Psoas muscle (tissue), 7 donors: ENCODE measurements at regions not wholly inside any gene's neighbourhood (a gene's known extent, or its start where the extent isn't known, plus 50 kb on each side); places are given as distances from the start of the nearest gene placed in this dataset.

ENCODE experiments used
- ATAC-seq, 4 donors: fragments of 200-7000 bp; cut with Tn5 transposase; one replicate each; pipeline ENCODE4 v1.9.1; 2020; ENCODE audit warnings: moderate library complexity in 3 of 4, mild to moderate bottlenecking in 2 of 4
- DNase-seq, 2 donors: peaks; one replicate each; pipeline ENCODE4 v3.0.0-alpha.2; 2020
- H3K27ac ChIP-seq: fragments of 200-600 bp; one replicate; pipeline ENCODE4 v1.8.0; 2022
- H3K27me3 ChIP-seq, 3 donors: fragments of 200-600 bp in 1 of 3; one replicate each; pipeline versions ENCODE4 v1.6.1 to v1.8.0; 2013 to 2022; ENCODE audit warnings: low read length in 2 of 3, mild to moderate bottlenecking in 2 of 3, moderate library complexity in 1 of 3; ENCODE audit not compliant: insufficient read depth in 3 of 3
- H3K36me3 ChIP-seq, 2 donors: fragments of 200-600 bp in 1 of 2; one replicate each; pipeline versions ENCODE4 v1.6.1 to v1.8.0; 2013 to 2022; ENCODE audit warnings: low read depth in 1 of 2, mild to moderate bottlenecking in 1 of 2, moderate library complexity in 1 of 2; ENCODE audit not compliant: insufficient read depth in 1 of 2
- H3K4me1 ChIP-seq: fragments of 200-600 bp; one replicate; pipeline ENCODE4 v1.8.0; 2022
- H3K4me3 ChIP-seq: fragments of 200-600 bp; one replicate; pipeline ENCODE4 v1.8.0; 2022; ENCODE audit warnings: mild to moderate bottlenecking
- H3K9me3 ChIP-seq: fragments of 200-600 bp; one replicate; pipeline ENCODE4 v1.8.0; 2022
- WGBS, 3 donors: extraction: QIAGEN DNeasy Blood & Tissue Kit; methylation state at CpG; one replicate each; pipeline versions ENCODE4 v1.1.6 to v1.1.7; 2013; 5-methylcytosine and 5-hydroxymethylcytosine counted together
- intact Hi-C, 2 donors: fragments of 100-400 bp; cut with DNase I; formaldehyde crosslinking; loops; one replicate each; pipeline versions ENCODE4 v1.11.0 to v1.14.2; 2022
- TF ChIP-seq, protein P1 (sequence below): fragments of 200-600 bp; IDR thresholded peaks from one replicate; pipeline ENCODE4 v1.8.0; 2022; ENCODE audit warnings: antibody characterized with exemption
- donor health status: healthy with polysubstance abuse.
- donor health status: DM: no; HTN: no; CAD: no; lungs with moderate emphysema.
- donor health status: Bipolar disorder and iron deficiency.
- donor health status: healthy.
- donor health status: DM: yes; HTN: yes; CAD: no.
- donor health status: DM: no; HTN: no; CAD: no.
- donor health status: DM: yes; HTN: yes; CAD: no.

DNA sequence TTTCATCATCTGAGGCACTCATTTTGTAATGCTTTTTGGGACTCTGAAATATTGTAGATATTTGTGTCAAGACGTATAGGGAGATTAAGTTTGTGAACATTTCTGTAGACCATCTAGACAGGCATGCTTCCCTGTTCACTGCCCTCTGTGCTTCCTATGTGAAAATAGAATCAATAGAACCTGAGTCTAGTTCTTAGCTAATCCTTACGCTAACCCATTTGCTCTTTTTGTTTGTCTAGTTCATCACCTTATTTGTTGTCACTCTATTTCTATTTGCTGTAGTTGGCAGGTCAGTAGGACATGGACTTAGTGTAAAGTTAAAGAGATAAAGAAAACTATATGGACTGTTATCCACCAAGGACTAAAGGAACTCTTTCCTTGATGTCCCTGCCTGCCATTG lies 1755.2 kb downstream of the C4orf33 start:
- H3K36me3 ChIP-seq, result no peaks in the 10 kb centered on the region
- TF ChIP-seq, protein P1, sequence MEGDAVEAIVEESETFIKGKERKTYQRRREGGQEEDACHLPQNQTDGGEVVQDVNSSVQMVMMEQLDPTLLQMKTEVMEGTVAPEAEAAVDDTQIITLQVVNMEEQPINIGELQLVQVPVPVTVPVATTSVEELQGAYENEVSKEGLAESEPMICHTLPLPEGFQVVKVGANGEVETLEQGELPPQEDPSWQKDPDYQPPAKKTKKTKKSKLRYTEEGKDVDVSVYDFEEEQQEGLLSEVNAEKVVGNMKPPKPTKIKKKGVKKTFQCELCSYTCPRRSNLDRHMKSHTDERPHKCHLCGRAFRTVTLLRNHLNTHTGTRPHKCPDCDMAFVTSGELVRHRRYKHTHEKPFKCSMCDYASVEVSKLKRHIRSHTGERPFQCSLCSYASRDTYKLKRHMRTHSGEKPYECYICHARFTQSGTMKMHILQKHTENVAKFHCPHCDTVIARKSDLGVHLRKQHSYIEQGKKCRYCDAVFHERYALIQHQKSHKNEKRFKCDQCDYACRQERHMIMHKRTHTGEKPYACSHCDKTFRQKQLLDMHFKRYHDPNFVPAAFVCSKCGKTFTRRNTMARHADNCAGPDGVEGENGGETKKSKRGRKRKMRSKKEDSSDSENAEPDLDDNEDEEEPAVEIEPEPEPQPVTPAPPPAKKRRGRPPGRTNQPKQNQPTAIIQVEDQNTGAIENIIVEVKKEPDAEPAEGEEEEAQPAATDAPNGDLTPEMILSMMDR, result no peak
- intact Hi-C loops, result no loop called here
- no peak overlapping the region for H3K27ac ChIP-seq
- H3K4me3 ChIP-seq, result no peak overlapping the region
- WGBS, 3 donors, result 85 to 92% (median 86%) methylated on average over 2 of the region's 2 CpGs
- H3K9me3 ChIP-seq, result no peaks in the 10 kb centered on the region
- H3K27me3 ChIP-seq, result no peaks in the 10 kb centered on the region
- ATAC-seq, result no peak
- no peaks in the 10 kb centered on the region for H3K4me1 ChIP-seq
- DNase-seq, result no peak

DNA sequence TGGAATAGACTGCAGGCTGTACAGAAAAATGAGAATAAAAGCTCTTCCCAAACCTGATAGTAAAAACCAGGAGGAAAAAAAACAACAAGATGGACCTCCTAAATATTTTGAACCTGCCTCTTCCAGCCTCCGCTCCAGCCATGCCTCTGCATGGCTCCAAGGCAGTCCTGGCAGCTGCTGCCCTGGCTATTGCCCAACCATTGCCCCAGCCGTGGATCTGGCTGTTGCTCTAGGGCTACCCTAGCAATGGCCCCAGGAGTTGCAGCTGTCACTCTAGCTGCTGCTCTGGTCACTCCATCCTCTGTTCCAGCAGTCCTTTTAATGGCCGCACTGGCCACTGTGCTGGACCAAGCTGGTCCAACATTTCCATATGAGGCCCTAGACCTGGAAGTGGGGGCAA lies 1756.0 kb downstream of the C4orf33 start:
- intact Hi-C loops, result no loop called here
- no peaks in the 10 kb centered on the region for H3K36me3 ChIP-seq
- H3K27ac ChIP-seq, result no peak overlapping the region
- no peaks in the 10 kb centered on the region for H3K9me3 ChIP-seq
- ATAC-seq (no peak), DNase-seq (no peak)
- 54 to 67% (median 65%) methylated on average over 3 of the region's 3 CpGs for WGBS, 3 donors
- TF ChIP-seq, protein P1, result no peak
- H3K4me3 ChIP-seq, result no peak overlapping the region
- no peaks in the 10 kb centered on the region for H3K4me1 ChIP-seq
- no peaks in the 10 kb centered on the region for H3K27me3 ChIP-seq

DNA sequence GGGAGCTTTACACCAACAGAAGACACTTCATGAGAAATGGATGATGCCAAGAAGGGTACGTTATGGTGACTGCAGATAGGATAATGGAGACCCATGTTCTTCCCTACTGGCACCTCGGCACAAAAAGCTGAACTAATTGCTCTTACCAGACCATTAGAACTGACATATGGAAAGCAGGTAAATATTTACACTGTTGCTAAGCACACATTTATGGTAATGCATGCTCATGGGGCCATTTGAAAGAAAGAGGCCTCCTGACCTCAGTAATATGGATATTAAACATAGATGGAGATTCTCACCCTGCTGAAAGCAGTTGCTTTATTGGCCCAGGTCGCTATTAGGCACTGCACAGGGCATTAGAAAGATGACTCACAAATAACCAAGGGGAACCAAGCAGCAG lies 1759.6 kb downstream of the C4orf33 start:
- Histone ChIP-seq H3K36me3 (no peaks in the 10 kb centered on the region), H3K27me3 (no peaks in the 10 kb centered on the region), H3K4me1 (no peaks in the 10 kb centered on the region), H3K9me3 (no peaks in the 10 kb centered on the region), H3K27ac (no peak overlapping the region), H3K4me3 (no peak overlapping the region)
- TF ChIP-seq, protein P1, result no peak
- intact Hi-C loops, result no loop called here
- no peak for DNase-seq
- no peak for ATAC-seq
- WGBS, 3 donors, result 64 to 66% (median 65%) methylated on average over 3 of the region's 3 CpGs

DNA sequence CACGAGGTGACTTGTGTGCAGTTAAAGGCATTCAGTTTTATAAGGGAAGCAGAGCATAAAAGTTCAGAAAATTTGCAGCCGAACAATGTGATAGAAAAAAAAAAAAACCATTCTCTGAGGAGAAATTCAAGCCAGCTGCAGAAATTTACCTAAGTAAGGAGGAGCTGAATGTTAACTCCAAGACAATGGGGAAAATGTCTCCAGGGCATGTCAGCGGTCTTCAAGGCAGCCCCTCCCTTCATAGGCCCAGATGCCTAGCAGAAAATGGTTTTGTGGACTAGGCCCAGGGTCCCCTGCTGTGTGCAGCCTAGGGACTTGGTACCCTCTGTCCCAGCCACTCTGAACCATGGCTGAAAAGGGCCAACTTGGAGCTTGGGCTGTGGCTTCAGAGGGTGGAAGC lies 1764.0 kb downstream of the C4orf33 start:
- intact Hi-C loops, result no loop called here
- DNase-seq (no peak), ATAC-seq (no peak)
- no peaks in the 10 kb centered on the region for H3K36me3 ChIP-seq
- WGBS, 3 donors, result 74 to 79% (median 77%) methylated on average over 3 of the region's 3 CpGs
- H3K4me1 ChIP-seq, result no peaks in the 10 kb centered on the region
- H3K9me3 ChIP-seq, result no peaks in the 10 kb centered on the region
- no peaks in the 10 kb centered on the region for H3K27me3 ChIP-seq
- TF ChIP-seq, protein P1, result no peak
- no peak overlapping the region for H3K27ac ChIP-seq
- no peak overlapping the region for H3K4me3 ChIP-seq

DNA sequence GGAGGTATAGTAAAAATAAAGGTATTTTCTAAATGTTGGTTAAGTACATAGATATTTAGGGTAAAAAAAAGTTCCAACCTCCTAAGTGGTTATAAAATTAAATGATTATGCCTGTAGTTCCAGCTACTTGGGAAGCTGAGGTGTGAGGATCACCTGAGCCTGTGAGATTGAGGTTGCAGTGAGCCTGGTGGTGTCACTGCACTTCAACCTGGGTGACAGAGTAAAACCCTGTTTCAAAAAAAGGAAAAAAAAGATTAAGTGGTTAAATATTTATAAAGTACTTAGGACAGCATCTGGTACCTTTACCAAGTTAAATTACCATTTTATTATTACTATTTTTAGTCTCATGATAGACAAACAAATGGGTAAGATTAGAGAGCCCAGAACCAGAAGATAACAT lies 1801.0 kb downstream of the C4orf33 start:
- Histone ChIP-seq H3K4me3 (no peak overlapping the region), H3K27ac (no peak overlapping the region), H3K36me3 (no peaks in the 10 kb centered on the region), H3K9me3 (no peaks in the 10 kb centered on the region), H3K4me1 (no peaks in the 10 kb centered on the region), H3K27me3 (no peaks in the 10 kb centered on the region)
- intact Hi-C loops, result no loop called here
- TF ChIP-seq, protein P1, result no peak
- DNase-seq (no peak), ATAC-seq (no peak)
